GM18507 (cell line): ENCODE measurements at regions not wholly inside any gene's neighbourhood (a gene's known extent, or its start where the extent isn't known, plus 50 kb on each side); places are given as distances from the start of the nearest gene placed in this dataset.
"Not testable (repeated sequence)": the region's sequence is repeated elsewhere in the genome, so short reads cannot be mapped to it uniquely, and the experiment has no call there.

Experiments
- DNase-seq: peaks from one replicate; pipeline ENCODE4 v3.0.0; 2011; ENCODE audit warnings: low read depth; ENCODE audit not compliant: insufficient read length; ENCODE audit errors: extremely low spot score
- FAIRE-seq: peaks from 2 replicates; lab custom pipeline; 2011; peaks lifted over from hg19 to GRCh38; lab: Jason Lieb, UNC

DNA sequence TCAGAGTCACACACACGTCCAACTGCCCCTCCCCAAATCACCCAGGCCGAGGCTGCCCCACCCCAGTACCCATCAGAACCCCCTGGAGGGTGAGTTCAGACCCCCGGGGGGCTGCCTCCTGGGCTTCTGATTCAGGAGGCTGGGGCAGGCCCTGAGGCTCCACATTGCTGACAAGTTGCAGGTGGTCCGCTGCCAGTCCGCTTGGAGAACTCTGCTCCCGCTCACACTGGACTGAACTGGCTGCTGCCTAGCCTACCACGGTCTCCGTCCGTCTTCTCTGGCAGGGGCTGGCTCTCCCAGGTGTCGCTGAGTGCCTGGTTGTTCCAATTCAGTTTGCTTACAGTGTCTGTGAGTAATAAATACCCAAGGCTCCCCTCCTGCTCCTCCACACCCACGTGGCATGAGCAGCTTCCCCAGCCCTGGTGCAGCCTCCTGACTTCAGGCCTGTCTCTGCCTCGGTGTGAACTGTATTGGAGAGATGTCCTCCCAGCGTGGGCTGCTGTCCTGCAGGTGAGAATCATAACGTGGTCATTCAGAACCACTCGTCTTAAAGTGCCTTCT, 163.4 kb downstream of the LAT start:
- FAIRE-seq: no peak

DNA sequence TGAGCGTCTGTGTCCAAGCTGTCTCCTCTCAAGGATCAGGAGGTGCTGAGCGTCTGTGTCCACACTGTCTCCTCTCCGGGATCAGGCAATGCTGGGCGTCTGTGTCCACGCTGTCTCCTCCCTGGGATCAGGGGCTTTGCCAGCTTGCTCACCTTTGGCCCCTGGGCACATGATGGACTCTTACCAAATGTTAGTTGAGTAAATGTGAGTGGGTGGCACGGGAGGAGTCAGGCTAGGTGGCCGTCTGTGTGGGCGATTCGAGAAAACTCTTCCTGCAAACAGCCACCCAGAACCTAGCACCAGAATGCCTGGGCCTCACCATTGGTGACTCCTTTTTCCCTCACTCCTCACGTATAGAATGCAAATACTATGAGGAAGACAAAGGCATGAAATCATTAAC, 162.9 kb downstream of the LAT start:
- not testable (repeated sequence) for DNase-seq, FAIRE-seq

More for the DNA sequence above, 163.4 kb downstream of the LAT start:
- DNase-seq: no peak

DNA sequence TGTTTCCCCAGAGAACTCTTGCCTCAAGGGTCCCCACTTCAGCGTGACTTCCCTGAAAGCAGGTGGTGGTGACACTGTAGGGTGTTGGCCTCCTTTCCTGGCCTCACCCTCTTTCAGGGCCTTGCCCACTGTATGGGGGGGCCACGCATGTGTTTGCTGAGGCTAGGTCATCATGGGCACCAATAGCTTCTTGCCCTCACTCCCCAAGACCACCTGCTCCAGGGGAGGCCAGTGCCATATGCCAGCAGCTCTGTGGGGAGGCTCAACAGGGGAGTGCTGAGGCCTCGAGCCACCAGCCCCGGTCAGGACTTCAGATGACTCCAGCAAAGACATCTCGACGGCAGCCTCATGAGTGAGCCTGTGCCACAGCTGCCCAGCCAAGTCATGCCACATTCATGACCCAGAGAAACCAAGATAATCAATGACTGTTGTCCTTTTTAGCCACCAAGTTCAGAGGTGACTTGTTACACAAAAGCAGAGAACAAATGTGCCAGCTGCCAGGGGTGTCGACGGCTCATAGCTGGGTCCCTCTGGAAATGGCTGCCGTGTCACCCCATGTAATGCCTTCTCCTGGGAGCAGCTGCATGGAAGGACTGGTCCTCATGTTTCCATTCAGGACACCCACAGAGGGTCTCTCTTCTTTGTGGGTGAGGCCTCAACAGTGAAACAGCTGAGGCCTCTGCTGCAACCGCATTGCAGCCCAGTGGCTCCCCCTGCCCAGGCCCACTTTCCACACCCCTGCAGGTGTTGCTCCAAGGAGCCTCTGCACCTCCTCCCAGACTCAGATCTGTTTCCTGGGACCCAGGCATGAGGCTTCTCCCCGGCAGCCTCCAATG, 162.2 kb downstream of the LAT start:
- not testable (repeated sequence) for FAIRE-seq, DNase-seq

DNA sequence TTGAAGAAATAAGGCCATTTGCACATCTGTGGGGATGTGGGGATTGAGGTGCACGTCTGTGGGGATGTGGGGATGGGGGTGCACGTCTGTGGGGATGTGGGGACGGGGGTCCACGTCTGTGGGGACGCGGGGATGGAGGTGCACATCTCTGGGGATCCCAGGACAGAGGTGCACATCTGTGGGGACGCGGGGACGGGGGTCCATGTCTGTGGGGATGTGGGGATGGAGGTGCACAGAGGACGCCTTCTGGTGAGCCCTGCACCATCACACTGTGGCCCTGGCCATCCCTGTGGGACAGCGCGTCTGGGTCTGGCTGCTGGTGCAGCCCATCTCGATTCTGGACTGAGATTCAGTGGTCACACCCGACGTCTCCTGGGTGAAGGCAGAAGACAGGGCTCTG, 161.4 kb downstream of the LAT start:
- FAIRE-seq: no peak
- no peak for DNase-seq

DNA sequence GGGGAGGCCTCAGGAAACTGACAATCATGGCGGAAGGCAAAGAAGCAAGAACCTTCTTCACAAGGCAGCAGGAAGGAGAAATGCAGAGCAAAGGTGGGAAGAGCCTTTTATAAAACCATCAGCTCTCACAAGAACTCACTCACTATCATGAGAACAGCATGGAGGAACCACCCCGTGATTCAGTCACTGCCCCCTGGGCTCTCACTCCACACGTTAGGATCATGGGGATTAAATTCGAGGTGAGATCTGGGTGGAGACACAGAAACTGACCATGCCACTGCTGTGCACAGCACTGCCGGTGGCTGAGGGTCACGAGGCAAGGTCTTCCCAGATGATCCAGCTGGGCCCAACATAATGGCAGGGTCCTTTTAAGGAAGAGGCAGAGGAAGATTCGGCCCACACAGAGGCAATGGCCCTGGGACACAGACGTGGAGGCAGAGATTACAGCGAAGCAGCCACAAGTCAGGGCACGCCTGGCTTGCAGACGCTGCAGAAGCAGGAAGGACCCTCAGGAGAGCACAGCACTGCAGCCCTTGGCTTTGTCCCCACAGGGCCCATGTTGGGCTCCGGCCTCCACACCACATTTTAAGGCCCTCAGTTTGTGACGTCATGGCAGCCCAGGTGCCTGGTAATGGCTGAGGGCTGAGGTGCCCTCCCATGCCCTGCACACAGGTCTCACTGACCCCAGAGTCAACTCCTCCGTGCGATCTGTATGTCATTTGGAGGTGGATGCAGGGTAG, 160.8 kb downstream of the LAT start:
- DNase-seq: not testable (repeated sequence)

DNA sequence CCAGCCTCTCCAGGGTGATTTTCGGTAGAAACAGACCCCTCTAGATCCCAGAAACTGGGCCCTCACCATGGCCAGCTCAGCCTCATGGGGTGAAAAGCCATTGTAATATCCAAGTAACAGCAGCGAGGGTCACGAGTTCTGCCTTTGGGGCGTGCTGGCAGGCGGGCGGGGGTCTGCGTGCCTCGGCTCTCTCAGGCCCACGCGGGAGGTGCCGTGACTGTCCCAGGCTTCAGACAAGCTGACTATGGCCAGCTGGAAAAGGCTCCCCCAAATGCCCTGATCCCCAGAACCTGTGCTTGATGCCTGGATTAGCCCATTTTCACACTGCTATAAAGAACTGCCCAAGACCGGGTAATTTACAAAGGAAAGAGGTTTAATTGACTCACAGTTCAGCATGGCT, 160.2 kb downstream of the LAT start:
- DNase-seq, FAIRE-seq: not testable (repeated sequence)

More for the DNA sequence above, 160.8 kb downstream of the LAT start:
- FAIRE-seq: not testable (repeated sequence)

DNA sequence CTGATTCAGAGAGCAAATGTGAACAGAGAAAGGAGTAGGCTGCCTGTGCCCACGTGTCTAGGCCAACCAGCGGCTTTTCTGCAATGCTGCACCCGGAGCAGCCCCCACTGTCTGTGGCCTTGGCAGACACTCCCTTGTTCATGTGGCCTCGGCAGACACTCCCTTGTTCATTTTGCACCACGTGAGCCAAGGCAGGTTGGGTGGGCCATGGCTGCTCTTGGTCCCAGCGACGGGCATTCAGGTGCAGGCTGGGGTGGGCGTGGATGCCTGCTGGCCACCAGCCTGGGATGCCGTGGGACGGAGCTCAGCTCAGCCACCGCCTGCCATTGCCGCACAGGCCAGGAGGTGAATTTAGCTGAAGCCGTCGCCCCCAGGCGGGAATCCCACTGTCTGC, 159.8 kb downstream of the LAT start:
- not testable (repeated sequence) for DNase-seq, FAIRE-seq

DNA sequence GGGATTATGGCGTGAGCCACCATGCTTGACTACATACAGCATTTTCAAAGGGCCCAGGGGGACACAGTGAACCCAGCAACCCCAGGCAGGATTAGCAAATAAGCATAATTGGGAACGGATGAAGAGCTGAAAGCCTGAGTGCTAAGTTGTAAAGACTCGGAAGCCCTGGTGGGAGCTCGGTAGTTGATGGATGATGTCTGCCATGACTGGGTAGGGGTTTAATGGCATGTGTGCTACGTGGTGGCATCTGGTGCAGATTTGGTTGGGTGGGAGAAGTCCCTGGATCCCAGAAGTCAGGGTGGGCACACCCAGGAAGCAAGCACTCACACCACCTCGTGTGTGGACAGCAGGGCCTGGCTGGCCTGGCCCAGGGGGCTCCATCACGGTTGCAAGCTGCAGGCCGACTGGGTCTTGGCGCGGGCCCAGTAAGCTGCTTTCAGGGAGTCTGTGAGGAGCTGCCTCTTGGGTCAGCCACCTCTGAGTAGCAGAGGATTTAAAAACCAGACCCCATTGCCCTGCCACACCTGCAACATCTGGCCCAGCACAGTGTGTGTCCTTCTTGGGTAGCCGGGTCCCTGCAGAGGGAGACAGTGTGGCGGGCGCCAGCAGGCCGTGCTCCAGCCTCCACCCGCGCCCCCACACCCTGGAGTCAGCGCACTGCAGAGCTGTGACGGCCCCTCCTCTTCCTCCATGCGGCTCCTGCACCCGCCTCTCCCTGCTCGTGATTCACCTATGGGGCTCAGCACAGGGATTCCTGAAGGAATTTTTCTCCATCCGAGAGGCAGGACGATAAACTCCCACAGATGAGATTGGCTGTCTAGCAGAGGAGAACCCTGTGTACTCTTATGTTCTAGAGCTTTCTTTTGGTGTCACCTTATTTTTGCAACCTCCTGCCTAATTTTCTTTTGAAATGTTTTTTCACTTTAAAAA, 159.2 kb downstream of the LAT start:
- not testable (repeated sequence) for FAIRE-seq

DNA sequence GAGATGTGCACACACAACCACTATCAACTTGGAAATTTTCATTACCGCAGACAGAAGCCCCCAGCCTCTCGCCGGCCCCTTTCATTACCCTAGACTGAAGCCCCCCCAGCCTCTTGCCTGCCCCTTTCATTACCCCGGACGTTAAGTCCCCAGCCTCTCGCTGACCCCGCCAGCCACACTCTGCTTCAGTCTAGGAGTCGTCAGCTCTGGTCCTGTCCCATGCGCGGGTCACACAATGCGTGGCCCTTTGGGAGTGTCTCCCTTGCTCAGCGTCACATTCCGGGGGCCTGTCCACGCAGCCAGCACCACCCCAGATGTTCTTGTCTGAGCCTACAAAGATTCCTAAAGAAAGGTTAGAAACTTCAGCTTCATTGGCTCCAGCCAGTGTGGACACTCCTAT, 157.7 kb downstream of the LAT start:
- DNase-seq, FAIRE-seq: not testable (repeated sequence)

More for the DNA sequence above, 159.2 kb downstream of the LAT start:
- DNase-seq: not testable (repeated sequence)

DNA sequence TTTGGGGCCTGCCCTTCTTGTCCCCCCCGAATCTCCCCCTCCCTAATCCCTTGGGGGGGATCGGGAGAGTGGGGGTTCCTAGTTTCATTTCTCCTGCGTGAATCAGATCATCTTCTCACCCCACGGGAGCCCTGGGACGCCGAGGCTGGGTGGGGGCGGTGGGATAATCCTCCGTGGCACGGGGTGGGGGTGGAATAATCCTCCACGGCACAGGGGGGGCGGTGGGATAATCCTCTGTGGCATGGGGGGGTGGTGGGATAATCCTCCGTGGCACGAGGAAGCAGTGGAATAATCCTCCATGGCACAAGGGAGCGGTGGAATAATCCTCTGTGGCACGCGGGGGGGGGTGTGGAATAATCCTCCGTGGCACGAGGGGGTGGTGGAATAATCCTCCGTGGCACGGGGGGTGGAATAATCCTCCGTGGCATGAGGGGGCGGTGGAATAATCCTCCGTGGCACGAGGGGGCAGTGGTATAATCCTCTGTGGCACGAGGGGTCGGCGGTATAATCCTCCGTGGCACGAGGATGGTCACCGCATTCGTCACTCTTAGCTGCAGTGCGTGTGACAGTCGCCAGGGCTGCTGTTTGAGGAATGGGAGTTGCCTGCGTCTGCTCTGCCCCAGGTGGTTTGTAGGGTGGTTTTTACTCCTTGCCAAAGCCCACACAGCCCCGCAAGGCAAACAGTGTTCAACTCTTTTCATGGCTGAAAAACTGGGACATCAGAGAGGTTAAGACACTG, 156.9 kb downstream of the LAT start:
- FAIRE-seq (no peak), DNase-seq (no peak)

DNA sequence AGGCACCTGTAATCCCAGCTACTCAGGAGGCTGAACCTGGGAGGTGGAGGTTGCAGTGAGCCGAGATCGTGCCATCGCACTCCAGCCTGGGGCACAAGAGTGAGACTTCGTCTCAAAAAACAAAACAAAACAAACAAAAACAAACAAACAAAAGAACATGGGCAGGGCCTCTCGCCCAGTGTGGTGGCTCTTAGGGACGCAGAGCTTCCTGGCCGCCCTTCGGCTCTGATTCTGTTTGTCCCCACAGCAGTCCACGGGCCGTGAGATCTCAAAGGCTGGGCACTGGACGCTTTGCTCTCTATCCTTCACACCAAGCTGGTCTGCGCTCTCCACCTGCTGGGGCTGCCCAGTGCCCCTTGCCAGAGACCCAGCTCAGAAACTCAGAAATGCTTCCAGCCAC, 156.3 kb downstream of the LAT start:
- not testable (repeated sequence) for FAIRE-seq, DNase-seq

DNA sequence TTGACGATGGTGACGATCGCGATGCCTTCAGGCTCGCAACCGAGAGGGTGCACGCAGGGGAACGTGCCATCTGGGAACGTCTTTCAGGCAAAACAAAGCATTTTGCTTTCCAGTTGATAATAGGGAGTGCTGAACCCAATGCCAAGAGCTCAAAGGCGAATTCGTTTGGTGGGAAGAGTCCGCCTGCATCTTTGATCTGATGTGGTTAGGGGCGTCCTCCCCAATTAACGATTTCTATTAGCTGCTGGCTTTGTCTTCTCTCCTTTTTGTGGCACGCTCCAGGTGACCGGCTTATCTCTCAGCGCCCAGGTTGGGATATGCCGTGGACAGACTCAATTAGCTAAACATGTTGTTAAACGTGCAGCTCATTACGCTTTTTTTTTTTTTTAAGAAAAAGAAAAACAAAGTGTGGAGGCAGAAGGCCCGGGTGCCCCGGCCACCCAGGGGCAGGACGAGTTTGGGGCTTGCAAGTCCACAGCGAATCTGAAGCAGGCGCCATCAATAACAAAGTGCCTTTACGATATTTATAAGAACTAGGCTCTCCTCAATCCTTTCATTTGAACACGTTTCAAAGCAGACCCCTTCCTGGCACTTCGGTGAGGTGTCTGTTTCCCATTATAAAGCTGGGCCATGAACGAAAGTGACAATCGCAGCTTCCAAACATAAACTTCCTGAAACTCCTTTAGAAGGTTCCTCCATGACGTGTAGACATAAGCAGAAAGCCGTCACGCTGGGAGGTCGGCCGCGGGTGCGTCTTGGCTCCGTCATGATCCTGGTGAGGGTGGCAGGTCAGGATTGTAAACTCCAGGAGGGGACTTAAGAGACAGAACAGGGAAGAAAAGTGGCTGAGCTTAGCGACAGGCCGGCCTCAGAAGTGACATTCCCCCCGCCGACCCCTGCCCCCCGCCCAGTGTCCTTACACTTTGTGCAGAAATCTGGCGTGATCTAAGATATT, 155.3 kb downstream of the LAT start:
- FAIRE-seq: not testable (repeated sequence)

DNA sequence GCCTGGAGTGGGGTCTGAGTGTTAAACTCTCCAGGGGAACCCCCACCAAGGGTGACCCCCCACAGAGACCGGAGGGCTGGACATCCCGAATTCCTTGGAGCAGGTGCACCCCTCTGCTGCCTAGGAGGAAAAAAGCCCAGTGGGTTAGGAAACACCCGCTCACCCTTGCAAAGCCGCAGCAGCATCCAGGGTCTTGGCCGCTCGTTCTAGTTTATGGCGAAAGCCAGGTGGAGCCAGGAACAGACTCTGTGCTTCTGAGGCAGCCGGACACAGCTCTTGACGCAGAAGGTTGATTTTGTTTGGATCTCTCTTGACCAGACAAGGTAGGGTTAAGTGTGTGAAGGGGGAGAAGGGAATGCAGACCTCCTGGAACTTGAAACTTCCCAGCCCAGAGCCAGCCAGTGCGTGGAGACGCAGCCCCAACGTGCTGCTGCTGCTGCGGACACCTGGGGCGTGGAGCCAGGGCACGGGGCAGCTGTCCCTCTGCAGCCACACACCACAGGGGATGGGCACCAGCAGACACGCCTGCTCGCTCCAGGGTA, 154.5 kb downstream of the LAT start:
- no peak for DNase-seq
- FAIRE-seq: no peak

More for the DNA sequence above, 155.3 kb downstream of the LAT start:
- DNase-seq: not testable (repeated sequence)

DNA sequence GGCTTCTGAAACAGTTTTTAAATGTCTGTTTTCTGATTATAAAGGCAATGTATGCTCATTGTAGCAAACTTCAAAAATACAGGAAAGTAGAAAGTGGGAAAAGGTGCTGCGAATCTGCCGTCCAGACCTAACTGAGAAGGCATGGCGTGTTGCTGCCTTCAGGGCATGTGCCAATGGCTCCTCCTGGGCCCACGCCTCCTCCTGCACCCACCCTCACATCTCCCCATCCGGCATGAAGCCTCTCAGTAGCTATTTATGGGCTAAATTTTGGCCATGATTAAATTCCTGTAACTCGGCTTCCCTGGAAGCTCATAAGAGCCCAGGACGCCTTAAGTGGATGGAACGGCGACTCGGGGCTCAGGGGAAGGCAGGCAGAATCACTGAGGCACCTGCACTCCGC, 153.8 kb downstream of the LAT start:
- not testable (repeated sequence) for FAIRE-seq, DNase-seq

DNA sequence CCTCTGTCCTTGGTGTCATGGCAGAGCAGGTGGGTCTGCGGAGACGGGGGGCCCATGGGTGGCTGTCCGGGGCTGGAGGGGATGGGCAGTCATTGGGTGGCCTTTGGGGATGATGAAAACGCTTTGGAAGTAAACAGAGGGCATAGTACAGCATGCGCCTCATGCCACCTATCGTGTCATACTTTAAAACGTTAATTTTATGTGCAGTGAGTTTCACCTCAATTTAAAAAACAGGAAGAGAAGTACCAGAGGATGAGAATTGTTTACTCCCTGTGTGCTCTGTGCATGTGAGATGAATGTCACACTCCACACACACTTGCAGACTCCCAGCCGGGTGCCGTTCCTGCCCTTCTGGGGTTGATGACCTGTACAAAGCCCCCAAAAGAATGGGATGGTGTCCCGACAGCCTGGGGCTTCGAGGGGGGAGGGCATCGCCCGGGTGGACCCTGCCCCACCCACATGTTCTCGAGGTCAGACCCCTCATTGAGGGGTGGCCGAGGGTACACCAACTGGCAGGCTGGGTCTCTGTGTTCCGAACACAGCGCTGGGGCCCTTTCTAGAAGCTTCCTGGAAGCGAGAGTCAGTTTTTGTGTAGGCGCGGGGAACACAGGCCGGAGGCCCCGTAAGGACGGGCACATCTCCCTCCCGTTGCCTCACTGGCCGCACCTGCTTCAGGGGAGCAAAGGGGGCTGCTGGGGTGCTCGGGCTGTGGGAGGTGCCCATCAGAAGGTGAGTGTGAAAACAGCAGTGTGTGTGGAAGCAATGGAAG, 153.2 kb downstream of the LAT start:
- not testable (repeated sequence) for DNase-seq, FAIRE-seq

DNA sequence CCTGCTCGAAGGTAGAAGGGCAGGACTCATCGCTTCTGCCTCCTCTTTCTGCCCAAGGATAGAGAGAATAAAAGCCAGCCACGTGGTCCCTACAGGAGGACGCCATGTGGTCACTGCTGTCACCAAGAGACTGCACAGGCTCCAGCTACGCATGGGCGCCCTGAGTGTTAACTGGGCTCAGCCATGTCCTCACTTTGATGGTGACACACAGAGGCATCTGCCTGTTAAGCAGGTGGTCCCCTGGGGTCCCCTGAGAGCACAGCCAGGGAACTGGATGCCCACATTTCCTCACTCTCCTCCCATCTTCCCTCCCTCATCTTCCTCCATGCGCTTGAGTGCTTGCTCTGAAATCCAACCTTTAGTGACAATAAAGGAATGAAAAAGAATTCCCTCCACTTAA, 152.6 kb downstream of the LAT start:
- not testable (repeated sequence) for FAIRE-seq, DNase-seq
